Prostate gland (tissue), 2 donors: ENCODE measurements at regions not wholly inside any gene's neighbourhood (a gene's known extent, or its start where the extent isn't known, plus 50 kb on each side); places are given as distances from the start of the nearest gene placed in this dataset.

Source experiments
- POLR2A ChIP-seq: fragments of 450-650 bp; IDR thresholded peaks from one replicate; pipeline ENCODE4 v1.6.1; 2016; ENCODE audit warnings: antibody characterized with exemption, mild to moderate bottlenecking
- TF ChIP-seq, protein P1 (sequence below), 4 experiments: fragments of 200-600 bp in 2 of 4; fragments of 450-650 bp in 2 of 4; sonication (generic) in 2 of 4; IDR thresholded peaks; 1 replicate in 3 of 4; 2 replicates in 1 of 4; pipeline ENCODE4 v1.5.1; 2016 to 2019; ENCODE audit warnings: antibody characterized with exemption in 4 of 4, mild to moderate bottlenecking in 2 of 4, moderate library complexity in 2 of 4

DNA sequence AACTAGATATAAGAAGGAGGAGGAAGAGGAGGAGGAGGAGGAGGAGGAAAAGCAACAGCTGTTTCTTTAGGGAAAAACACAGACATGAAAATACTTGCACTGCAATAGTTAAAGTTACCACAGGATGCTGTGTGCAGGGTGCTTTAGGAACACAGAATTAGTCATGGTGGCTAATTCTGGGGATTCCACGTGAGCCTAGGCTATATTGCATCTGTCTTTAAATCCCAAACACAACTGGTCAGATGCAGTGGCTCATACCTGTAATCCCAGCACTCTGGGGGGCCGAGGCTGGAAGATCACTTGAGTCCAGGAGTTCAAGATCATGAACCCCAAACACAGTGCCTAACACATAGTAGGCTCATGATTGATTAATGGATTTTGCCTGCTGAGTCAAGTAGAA is 155.3 kb upstream of the C16orf82 start:
- TF ChIP-seq POLR2A, result no peak
- TF ChIP-seq, protein P1, sequence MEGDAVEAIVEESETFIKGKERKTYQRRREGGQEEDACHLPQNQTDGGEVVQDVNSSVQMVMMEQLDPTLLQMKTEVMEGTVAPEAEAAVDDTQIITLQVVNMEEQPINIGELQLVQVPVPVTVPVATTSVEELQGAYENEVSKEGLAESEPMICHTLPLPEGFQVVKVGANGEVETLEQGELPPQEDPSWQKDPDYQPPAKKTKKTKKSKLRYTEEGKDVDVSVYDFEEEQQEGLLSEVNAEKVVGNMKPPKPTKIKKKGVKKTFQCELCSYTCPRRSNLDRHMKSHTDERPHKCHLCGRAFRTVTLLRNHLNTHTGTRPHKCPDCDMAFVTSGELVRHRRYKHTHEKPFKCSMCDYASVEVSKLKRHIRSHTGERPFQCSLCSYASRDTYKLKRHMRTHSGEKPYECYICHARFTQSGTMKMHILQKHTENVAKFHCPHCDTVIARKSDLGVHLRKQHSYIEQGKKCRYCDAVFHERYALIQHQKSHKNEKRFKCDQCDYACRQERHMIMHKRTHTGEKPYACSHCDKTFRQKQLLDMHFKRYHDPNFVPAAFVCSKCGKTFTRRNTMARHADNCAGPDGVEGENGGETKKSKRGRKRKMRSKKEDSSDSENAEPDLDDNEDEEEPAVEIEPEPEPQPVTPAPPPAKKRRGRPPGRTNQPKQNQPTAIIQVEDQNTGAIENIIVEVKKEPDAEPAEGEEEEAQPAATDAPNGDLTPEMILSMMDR (IDR thresholded peaks at IDR 0.05), result no peak
